BLaER1 (cell line): ENCODE measurements at regions not wholly inside any gene's neighbourhood (a gene's known extent, or its start where the extent isn't known, plus 50 kb on each side); places are given as distances from the start of the nearest gene placed in this dataset.

ENCODE experiments used
- H3K27ac ChIP-seq: shearing (Covaris generic); formaldehyde crosslinking; 2 replicates; pipeline ENCODE4 v1.8.1; 2022
- H3K27me3 ChIP-seq: shearing (Covaris generic); formaldehyde crosslinking; 2 replicates; pipeline ENCODE4 v1.8.1; 2022
- H3K36me3 ChIP-seq: shearing (Covaris generic); formaldehyde crosslinking; 2 replicates; pipeline ENCODE4 v1.8.1; 2022
- H3K4me1 ChIP-seq: shearing (Covaris generic); formaldehyde crosslinking; 2 replicates; pipeline ENCODE4 v1.8.1; 2022
- H3K4me2 ChIP-seq: shearing (Covaris generic); formaldehyde crosslinking; 2 replicates; pipeline ENCODE4 v1.8.1; 2022
- H3K4me3 ChIP-seq: shearing (Covaris generic); formaldehyde crosslinking; 2 replicates; pipeline ENCODE4 v1.8.1; 2022
- H3K9ac ChIP-seq: shearing (Covaris generic); formaldehyde crosslinking; 2 replicates; pipeline ENCODE4 v1.8.1; 2022
- H3K9me3 ChIP-seq: shearing (Covaris generic); formaldehyde crosslinking; 2 replicates; pipeline ENCODE4 v1.8.1; 2022
- H4K20me1 ChIP-seq: shearing (Covaris generic); formaldehyde crosslinking; 2 replicates; pipeline ENCODE4 v1.8.1; 2022
- Cebpa-rat ChIP-seq: shearing (Covaris generic); IDR thresholded peaks from 2 replicates; pipeline ENCODE4 v1.8.1; 2022

DNA sequence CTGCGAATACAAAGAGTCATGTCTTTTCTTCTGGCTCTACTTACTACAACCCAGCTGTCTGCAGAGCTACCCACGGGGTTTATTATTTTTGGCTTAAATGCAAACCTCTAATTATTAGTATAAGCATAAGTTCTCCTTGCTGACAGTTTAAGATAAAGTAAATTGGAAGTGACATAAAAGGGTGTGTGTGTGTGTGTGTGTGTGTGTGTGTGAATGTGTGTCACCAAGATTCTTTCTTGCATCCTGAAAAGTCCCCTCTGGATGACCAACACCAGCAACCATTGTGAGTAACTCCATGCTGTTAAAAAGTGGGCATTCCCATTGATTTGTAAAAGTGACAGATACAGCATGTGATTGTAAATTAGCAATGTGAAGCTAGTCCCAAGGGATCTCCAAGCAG is 803.8 kb upstream of the ZNF608 start:
- no peak overlapping the region for H3K4me3 ChIP-seq
- no peaks in the 10 kb centered on the region for H4K20me1 ChIP-seq
- H3K27me3 ChIP-seq, result no peaks in the 10 kb centered on the region
- no peaks in the 10 kb centered on the region for H3K36me3 ChIP-seq
- H3K4me2 ChIP-seq, result no peak overlapping the region
- H3K4me1 ChIP-seq, result peaks cover 4% of the 10 kb centered on the region; the same call in 1 of the 2 replicates
- no peaks in the 10 kb centered on the region for H3K9me3 ChIP-seq
- H3K9ac ChIP-seq, result no peak overlapping the region
- no peak overlapping the region for H3K27ac ChIP-seq
- no peak for TF ChIP-seq Cebpa-rat

DNA sequence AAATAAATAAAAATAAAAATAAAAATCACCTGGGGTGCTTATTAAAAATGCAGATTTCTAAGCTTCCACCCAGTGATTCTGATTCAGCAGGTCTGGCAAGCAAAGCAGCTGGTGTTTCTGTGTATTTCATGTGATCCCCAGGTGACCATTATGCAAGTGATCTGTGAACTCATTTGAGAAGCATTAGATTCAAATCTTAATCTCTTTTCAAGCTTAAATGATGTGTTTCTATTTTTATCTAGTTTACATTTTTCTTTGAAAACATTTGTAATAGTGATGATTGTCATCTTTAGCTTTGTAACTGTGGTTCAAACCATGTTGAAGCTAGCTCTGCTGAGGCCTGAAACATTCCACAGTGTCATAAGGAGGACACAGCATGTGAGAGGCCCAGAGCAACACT is 804.8 kb upstream of the ZNF608 start:
- TF ChIP-seq Cebpa-rat, result no peak
- Histone ChIP-seq H3K36me3 (no peaks in the 10 kb centered on the region), H3K9ac (no peak overlapping the region), H3K4me3 (no peak overlapping the region), H3K27me3 (no peaks in the 10 kb centered on the region), H3K9me3 (no peaks in the 10 kb centered on the region), H4K20me1 (no peaks in the 10 kb centered on the region), H3K4me2 (no peak overlapping the region), H3K27ac (no peak overlapping the region), H3K4me1 (peaks cover 4% of the 10 kb centered on the region; the same call in 1 of the 2 replicates)

- Histone ChIP-seq H4K20me1 (no peaks in the 10 kb centered on the region), H3K36me3 (no peaks in the 10 kb centered on the region), H3K9ac (no peak overlapping the region)
Observed at GRCh38 chr5:125551797-125552196, 805.4 kb upstream of the ZNF608 start.

GRCh38 chr5:125552486-125552885 is 806.0 kb upstream of the ZNF608 start:
- Histone ChIP-seq H3K4me3 (no peak overlapping the region), H3K9ac (no peak overlapping the region), H4K20me1 (no peaks in the 10 kb centered on the region), H3K4me2 (no peak overlapping the region), H3K9me3 (no peaks in the 10 kb centered on the region), H3K4me1 (peaks cover 4% of the 10 kb centered on the region; the same call in 1 of the 2 replicates), H3K27ac (no peak overlapping the region), H3K36me3 (no peaks in the 10 kb centered on the region), H3K27me3 (no peaks in the 10 kb centered on the region)
- no peak for TF ChIP-seq Cebpa-rat

More at GRCh38 chr5:125551797-125552196, 805.4 kb upstream of the ZNF608 start:
- no peak for TF ChIP-seq Cebpa-rat
- Histone ChIP-seq H3K27me3 (no peaks in the 10 kb centered on the region), H3K4me2 (no peak overlapping the region), H3K9me3 (no peaks in the 10 kb centered on the region), H3K4me3 (no peak overlapping the region), H3K4me1 (peaks cover 4% of the 10 kb centered on the region; the same call in 1 of the 2 replicates), H3K27ac (no peak overlapping the region)

DNA sequence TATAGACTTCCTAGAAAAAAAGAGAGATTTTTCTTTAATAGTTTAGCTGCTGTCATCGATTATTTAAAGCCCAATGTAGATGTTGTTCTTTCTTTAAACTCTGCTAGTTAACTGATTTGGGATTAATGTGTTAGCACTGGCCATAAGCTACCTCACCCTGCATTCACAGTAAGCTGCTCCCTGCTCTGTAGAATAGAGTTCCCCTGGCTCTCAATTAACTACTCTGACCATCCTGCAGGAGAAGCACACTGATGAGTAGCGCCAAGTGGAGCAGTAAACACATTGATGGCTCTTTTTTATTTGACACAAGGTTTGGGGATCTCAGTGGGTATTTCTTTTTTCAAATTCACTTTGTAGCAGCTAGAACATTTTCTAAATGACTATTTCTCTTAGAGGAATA is 807.9 kb upstream of the ZNF608 start:
- peaks cover 2% of the 10 kb centered on the region; the same call in 1 of the 2 replicates for H3K4me1 ChIP-seq
- H3K9me3 ChIP-seq, result no peaks in the 10 kb centered on the region
- H3K4me3 ChIP-seq, result no peak overlapping the region
- no peak overlapping the region for H3K4me2 ChIP-seq
- no peaks in the 10 kb centered on the region for H3K36me3 ChIP-seq
- no peak overlapping the region for H3K9ac ChIP-seq
- TF ChIP-seq Cebpa-rat, result no peak
- H3K27ac ChIP-seq, result no peak overlapping the region
- no peaks in the 10 kb centered on the region for H3K27me3 ChIP-seq
- no peaks in the 10 kb centered on the region for H4K20me1 ChIP-seq

DNA sequence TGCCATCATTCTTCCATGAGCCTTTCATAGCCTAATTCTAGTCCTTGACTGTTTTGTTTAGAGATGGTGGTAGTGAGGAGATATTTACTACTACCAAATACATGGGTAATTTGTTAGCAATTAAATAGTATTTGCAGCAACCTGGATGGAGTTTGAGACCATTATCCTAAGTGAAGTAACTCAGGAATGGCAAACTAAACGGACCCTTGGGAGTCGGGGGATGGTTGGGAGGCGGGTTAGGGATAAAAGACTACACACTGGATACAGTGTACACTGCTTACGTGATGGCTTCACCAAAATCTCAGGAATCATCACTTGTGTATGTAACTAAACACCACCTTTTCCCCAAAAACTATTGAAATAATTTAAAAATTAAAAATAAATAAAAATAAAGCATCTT is 809.2 kb upstream of the ZNF608 start:
- H3K27me3 ChIP-seq, result no peaks in the 10 kb centered on the region
- H3K4me1 ChIP-seq, result no peaks in the 10 kb centered on the region
- no peaks in the 10 kb centered on the region for H4K20me1 ChIP-seq
- H3K36me3 ChIP-seq, result no peaks in the 10 kb centered on the region
- no peak for TF ChIP-seq Cebpa-rat
- no peak overlapping the region for H3K4me3 ChIP-seq
- H3K4me2 ChIP-seq, result no peak overlapping the region
- H3K27ac ChIP-seq, result no peak overlapping the region
- H3K9ac ChIP-seq, result no peak overlapping the region
- H3K9me3 ChIP-seq, result no peaks in the 10 kb centered on the region

GRCh38 chr5:125558016-125558415 is 811.6 kb upstream of the ZNF608 start:
- Histone ChIP-seq H3K27ac (no peak overlapping the region), H3K4me2 (no peak overlapping the region), H3K4me3 (no peak overlapping the region), H3K4me1 (no peaks in the 10 kb centered on the region), H3K27me3 (no peaks in the 10 kb centered on the region), H4K20me1 (no peaks in the 10 kb centered on the region), H3K9ac (no peak overlapping the region), H3K36me3 (no peaks in the 10 kb centered on the region), H3K9me3 (no peaks in the 10 kb centered on the region)
- no peak for TF ChIP-seq Cebpa-rat

GRCh38 chr5:125558466-125558865 is 812.0 kb upstream of the ZNF608 start:
- no peak for TF ChIP-seq Cebpa-rat
- Histone ChIP-seq H3K4me2 (no peak overlapping the region), H3K4me1 (no peaks in the 10 kb centered on the region), H3K27me3 (no peaks in the 10 kb centered on the region), H3K9me3 (no peaks in the 10 kb centered on the region), H3K27ac (no peak overlapping the region), H4K20me1 (no peaks in the 10 kb centered on the region), H3K36me3 (no peaks in the 10 kb centered on the region), H3K9ac (no peak overlapping the region), H3K4me3 (no peak overlapping the region)

GRCh38 chr5:125559296-125559695 is 812.9 kb upstream of the ZNF608 start:
- Histone ChIP-seq H3K4me1 (no peaks in the 10 kb centered on the region), H4K20me1 (no peaks in the 10 kb centered on the region), H3K36me3 (no peaks in the 10 kb centered on the region), H3K4me2 (no peak overlapping the region), H3K9ac (no peak overlapping the region), H3K27ac (no peak overlapping the region), H3K4me3 (no peak overlapping the region), H3K9me3 (no peaks in the 10 kb centered on the region), H3K27me3 (no peaks in the 10 kb centered on the region)
- TF ChIP-seq Cebpa-rat, result no peak

- Histone ChIP-seq H4K20me1 (no peaks in the 10 kb centered on the region), H3K9ac (no peak overlapping the region), H3K9me3 (no peaks in the 10 kb centered on the region), H3K4me3 (no peak overlapping the region), H3K4me2 (no peak overlapping the region), H3K27me3 (no peaks in the 10 kb centered on the region), H3K27ac (no peak overlapping the region), H3K36me3 (no peaks in the 10 kb centered on the region), H3K4me1 (no peaks in the 10 kb centered on the region)
- TF ChIP-seq Cebpa-rat, result no peak
Observed at GRCh38 chr5:125560476-125561225, 814.2 kb upstream of the ZNF608 start.
